Ovary (tissue), 7 donors: ENCODE measurements at regions not wholly inside any gene's neighbourhood (a gene's known extent, or its start where the extent isn't known, plus 50 kb on each side); places are given as distances from the start of the nearest gene placed in this dataset.

ENCODE experiments used
- DNase-seq, 5 donors: peaks; one replicate each; pipeline ENCODE4 v3.0.0-alpha.2; 2019 to 2020
- H3K27ac ChIP-seq, 2 donors: fragments of 200-600 bp; one replicate each; pipeline versions ENCODE4 v1.5.1 to v1.8.0; 2019 to 2022
- H3K27me3 ChIP-seq: fragments of 200-600 bp; one replicate; pipeline ENCODE4 v1.8.0; 2022
- H3K36me3 ChIP-seq: fragments of 200-600 bp; sonication (generic); one replicate; pipeline ENCODE4 v1.5.1; 2019
- H3K4me1 ChIP-seq: one replicate; pipeline ENCODE4 v1.8.1; 2013; ENCODE audit warnings: mild to moderate bottlenecking, moderate library complexity; ENCODE audit not compliant: insufficient read depth
- H3K4me3 ChIP-seq: fragments of 200-600 bp; sonication (generic); one replicate; pipeline ENCODE4 v1.5.1; 2017
- H3K9me3 ChIP-seq, 2 donors: fragments of 200-600 bp in 1 of 2; sonication (generic) in 1 of 2; one replicate each; pipeline versions ENCODE4 v1.5.1 to v1.8.1; 2013 to 2019; ENCODE audit warnings: mild to moderate bottlenecking in 1 of 2, moderate library complexity in 1 of 2
- EP300 ChIP-seq: sonication (generic); formaldehyde crosslinking; IDR thresholded peaks from one replicate; pipeline ENCODE4 v1.6.1; 2017; ENCODE audit warnings: antibody characterized with exemption
- POLR2A ChIP-seq: fragments of 450-650 bp; IDR thresholded peaks from one replicate; pipeline ENCODE4 v1.6.1; 2017; ENCODE audit warnings: antibody characterized with exemption, mild to moderate bottlenecking, moderate library complexity
- WGBS, 3 donors: extraction: QIAGEN DNeasy Blood & Tissue Kit in 1 of 3; methylation state at CpG; one replicate each; pipeline versions ENCODE4 v1.1.5 to v1.1.7; 2013 to 2017; 5-methylcytosine and 5-hydroxymethylcytosine counted together
- intact Hi-C, 4 donors: fragments of 100-400 bp; cut with DNase I; formaldehyde crosslinking; loops; one replicate each; pipeline versions ENCODE4 v1.11.0 to v1.15.1; 2022 to 2023
- TF ChIP-seq, protein P1 (sequence below), 3 donors: fragments of 450-650 bp in 2 of 3; fragments of 200-600 bp in 1 of 3; IDR thresholded peaks; one replicate each; pipeline versions ENCODE4 v1.5.1 to v1.8.0; 2016 to 2022; ENCODE audit warnings: antibody characterized with exemption in 3 of 3, mild to moderate bottlenecking in 1 of 3
- donor health status: DM: no; HTN: no; CAD: no; lungs with moderate emphysema.
- donor health status: DM: no; HTN: no; CAD: no.
- donor health status: Bipolar disorder and iron deficiency.
- donor health status: DM: no; HTN: no; CAD: no.
- donor health status: DM: yes; HTN: yes; CAD: no.

DNA sequence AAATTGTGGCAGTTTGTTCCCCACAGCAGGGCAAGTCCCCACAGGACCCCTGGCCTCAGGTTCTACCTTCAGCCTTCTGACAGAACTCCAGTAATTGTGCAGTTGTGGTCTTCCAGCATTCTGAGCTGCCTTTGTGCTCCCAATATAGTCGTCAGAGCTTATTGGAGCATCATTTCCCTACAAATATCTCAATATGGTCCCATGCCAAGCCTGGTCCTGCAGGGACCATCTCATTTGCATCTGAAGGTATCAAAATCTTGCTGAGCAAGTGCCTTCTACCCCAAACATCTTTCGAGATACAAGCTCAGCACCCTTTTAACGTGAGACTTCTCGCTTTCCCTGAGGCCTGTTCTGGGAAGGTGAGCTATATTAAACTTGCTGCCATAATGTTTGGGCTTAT is 333.9 kb upstream of the CDH11 start:
- Histone ChIP-seq H3K9me3 (no peaks in the 10 kb centered on the region), H3K4me3 (no peak overlapping the region), H3K36me3 (no peaks in the 10 kb centered on the region), H3K27me3 (no peaks in the 10 kb centered on the region), H3K27ac (no peak overlapping the region), H3K4me1 (peaks cover 1% of the 10 kb centered on the region)
- no peak for DNase-seq
- TF ChIP-seq, protein P1, sequence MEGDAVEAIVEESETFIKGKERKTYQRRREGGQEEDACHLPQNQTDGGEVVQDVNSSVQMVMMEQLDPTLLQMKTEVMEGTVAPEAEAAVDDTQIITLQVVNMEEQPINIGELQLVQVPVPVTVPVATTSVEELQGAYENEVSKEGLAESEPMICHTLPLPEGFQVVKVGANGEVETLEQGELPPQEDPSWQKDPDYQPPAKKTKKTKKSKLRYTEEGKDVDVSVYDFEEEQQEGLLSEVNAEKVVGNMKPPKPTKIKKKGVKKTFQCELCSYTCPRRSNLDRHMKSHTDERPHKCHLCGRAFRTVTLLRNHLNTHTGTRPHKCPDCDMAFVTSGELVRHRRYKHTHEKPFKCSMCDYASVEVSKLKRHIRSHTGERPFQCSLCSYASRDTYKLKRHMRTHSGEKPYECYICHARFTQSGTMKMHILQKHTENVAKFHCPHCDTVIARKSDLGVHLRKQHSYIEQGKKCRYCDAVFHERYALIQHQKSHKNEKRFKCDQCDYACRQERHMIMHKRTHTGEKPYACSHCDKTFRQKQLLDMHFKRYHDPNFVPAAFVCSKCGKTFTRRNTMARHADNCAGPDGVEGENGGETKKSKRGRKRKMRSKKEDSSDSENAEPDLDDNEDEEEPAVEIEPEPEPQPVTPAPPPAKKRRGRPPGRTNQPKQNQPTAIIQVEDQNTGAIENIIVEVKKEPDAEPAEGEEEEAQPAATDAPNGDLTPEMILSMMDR (IDR thresholded peaks at IDR 0.05), result no peak
- intact Hi-C loops, result no loop called here
- 97 to 100% (median 98%) methylated on average over 4 of the region's 4 CpGs for WGBS, 3 donors

DNA sequence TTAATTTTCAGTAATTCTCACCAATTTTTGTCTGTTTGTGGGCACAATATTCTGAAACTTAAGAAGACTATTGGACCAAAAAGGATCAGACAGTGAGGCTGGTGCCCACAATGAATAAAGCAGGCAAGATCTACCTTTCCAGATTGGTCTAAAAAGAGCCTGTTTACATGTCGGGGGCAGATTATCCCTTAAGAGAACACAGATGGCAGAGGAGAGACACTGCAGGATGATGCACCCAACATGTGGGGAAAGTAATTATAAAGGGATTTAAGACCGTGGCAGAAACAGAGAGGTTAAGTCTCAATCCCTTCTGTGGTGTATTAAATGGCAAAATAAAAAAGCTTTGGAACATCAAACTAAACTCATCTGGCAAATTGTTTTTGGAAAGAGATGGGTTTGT is 331.8 kb upstream of the CDH11 start:
- no peak for DNase-seq
- Histone ChIP-seq H3K27me3 (no peaks in the 10 kb centered on the region), H3K27ac (no peak overlapping the region), H3K36me3 (no peaks in the 10 kb centered on the region), H3K9me3 (no peaks in the 10 kb centered on the region), H3K4me1 (peaks cover under 1% of the 10 kb centered on the region), H3K4me3 (no peak overlapping the region)
- TF ChIP-seq, protein P1 (IDR thresholded peaks at IDR 0.05), result no peak
- no peak for TF ChIP-seq EP300
- TF ChIP-seq POLR2A, result no peak
- intact Hi-C loops, result no loop called here
- WGBS, 3 donors, result 74 to 82% (median 77%) methylated on average over 2 of the region's 2 CpGs

GRCh38 chr16:65449526-65449925 is 327.7 kb upstream of the CDH11 start:
- Histone ChIP-seq H3K36me3 (no peaks in the 10 kb centered on the region), H3K4me3 (no peak overlapping the region), H3K27me3 (no peaks in the 10 kb centered on the region), H3K27ac (no peak overlapping the region), H3K4me1 (no peaks in the 10 kb centered on the region), H3K9me3 (no peaks in the 10 kb centered on the region)
- no peak for DNase-seq
- no peak for TF ChIP-seq EP300
- TF ChIP-seq, protein P1 (IDR thresholded peaks at IDR 0.05), result no peak
- TF ChIP-seq POLR2A, result no peak
- WGBS, 3 donors, result 92 to 100% (median 97%) methylated on average over 1 of the region's 1 CpG
- intact Hi-C loops, result no loop called here

DNA sequence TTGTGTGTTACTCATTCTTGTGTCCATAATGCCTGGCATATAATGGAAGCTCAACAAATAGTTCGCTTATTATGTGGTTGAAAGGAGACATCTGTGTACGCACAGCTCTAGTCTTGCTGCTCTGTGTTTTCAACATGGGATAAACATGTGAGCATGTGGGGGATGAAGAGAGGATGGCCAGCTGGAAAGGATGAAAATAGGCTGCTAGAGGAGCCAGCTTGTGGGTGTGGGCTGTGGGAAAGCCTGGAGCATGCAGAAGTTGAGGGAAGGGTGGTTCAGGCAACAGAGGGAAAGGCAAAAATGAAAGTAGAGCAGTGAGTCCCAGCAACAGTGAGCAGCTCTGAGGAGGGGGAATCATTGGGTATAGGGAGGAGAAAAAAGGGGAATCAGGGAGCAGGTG is 324.6 kb upstream of the CDH11 start:
- no peaks in the 10 kb centered on the region for H3K27me3 ChIP-seq
- 83 to 89% (median 86%) methylated on average over 2 of the region's 2 CpGs for WGBS, 3 donors
- H3K9me3 ChIP-seq, result no peaks in the 10 kb centered on the region
- TF ChIP-seq, protein P1 (IDR thresholded peaks at IDR 0.05), result no peak
- no peak for TF ChIP-seq EP300
- no peak for TF ChIP-seq POLR2A
- no peaks in the 10 kb centered on the region for H3K4me1 ChIP-seq
- no peak overlapping the region for H3K27ac ChIP-seq
- H3K36me3 ChIP-seq, result no peaks in the 10 kb centered on the region
- intact Hi-C loops, result no loop called here
- H3K4me3 ChIP-seq, result no peak overlapping the region
- no peak for DNase-seq
